ENCODE measurements at regions not wholly inside any gene's neighbourhood (a gene's known extent, or its start where the extent isn't known, plus 50 kb on each side); places are given as distances from the start of the nearest gene placed in this dataset.

- no peak overlapping the region for H3K4me3 ChIP-seq (ENCODE audit: low read length, poor library complexity, severe bottlenecking)
- no peaks in the 10 kb centered on the region for H3K79me2 ChIP-seq (ENCODE audit: insufficient read depth, low read length)
- H3K9me3 ChIP-seq (ENCODE audit: insufficient read depth, low read depth, low read length): no peaks in the 10 kb centered on the region
- H3K9ac ChIP-seq (ENCODE audit: low read depth, low read length, poor library complexity, severe bottlenecking): no peak overlapping the region
- no peak for TF ChIP-seq CTCF (conservative IDR thresholded peaks at IDR 0.05; ENCODE audit: low read length)
- no peak for TF ChIP-seq EZH2phosphoT487 (IDR thresholded peaks at IDR 0.05; ENCODE audit: borderline replicate concordance)
- no peak overlapping the region for H3K4me2 ChIP-seq (ENCODE audit: low read depth, low read length, poor library complexity, severe bottlenecking)
- no peaks in the 10 kb centered on the region for H3K36me3 ChIP-seq (ENCODE audit: insufficient read depth, low read length)
- no peak overlapping the region for H2AFZ ChIP-seq (ENCODE audit: low read length)
- no peaks in the 10 kb centered on the region for H4K20me1 ChIP-seq (ENCODE audit: insufficient read depth, low read length, poor library complexity, severe bottlenecking)
- no peaks in the 10 kb centered on the region for H3K4me1 ChIP-seq (ENCODE audit: insufficient read depth, low read length, poor library complexity, severe bottlenecking)
- no peaks in the 10 kb centered on the region for H3K27me3 ChIP-seq (ENCODE audit: insufficient read depth, low read length, poor library complexity, severe bottlenecking)
- H3K9me2 ChIP-seq (replicated peaks; ENCODE audit: low read depth, low read length): no peaks in the 10 kb centered on the region
- no peaks in the 10 kb centered on the region for H3F3A ChIP-seq (ENCODE audit: low read depth)
These were observed 1576.0 kb upstream of the DDX18 start for GRCh38 chr2:116238511-116238910.

GRCh38 chr2:116250376-116250775, 1564.1 kb upstream of the DDX18 start:
- no peak for TF ChIP-seq EZH2phosphoT487 (IDR thresholded peaks at IDR 0.05; ENCODE audit: borderline replicate concordance)
- TF ChIP-seq CTCF (conservative IDR thresholded peaks at IDR 0.05; ENCODE audit: low read length): no peak

GRCh38 chr2:116264872-116265271, 1549.6 kb upstream of the DDX18 start:
- H3K36me3 ChIP-seq (ENCODE audit: insufficient read depth, low read length): no peaks in the 10 kb centered on the region
- TF ChIP-seq CTCF (conservative IDR thresholded peaks at IDR 0.05; ENCODE audit: low read length): no peak
- no peak for TF ChIP-seq EZH2phosphoT487 (IDR thresholded peaks at IDR 0.05; ENCODE audit: borderline replicate concordance)
- peaks cover 6% of the 10 kb centered on the region; the same call in 1 of the 2 replicates for H3K9me3 ChIP-seq (ENCODE audit: insufficient read depth, low read depth, low read length)
- H4K20me1 ChIP-seq (ENCODE audit: insufficient read depth, low read length, poor library complexity, severe bottlenecking): no peaks in the 10 kb centered on the region
- H3K27me3 ChIP-seq (ENCODE audit: insufficient read depth, low read length, poor library complexity, severe bottlenecking): no peaks in the 10 kb centered on the region
- H3K4me2 ChIP-seq (ENCODE audit: low read depth, low read length, poor library complexity, severe bottlenecking): no peak overlapping the region
- H3F3A ChIP-seq (ENCODE audit: low read depth): no peaks in the 10 kb centered on the region
- H3K9me2 ChIP-seq (replicated peaks; ENCODE audit: low read depth, low read length): no peaks in the 10 kb centered on the region
- no peak overlapping the region for H3K9ac ChIP-seq (ENCODE audit: low read depth, low read length, poor library complexity, severe bottlenecking)
- no peaks in the 10 kb centered on the region for H3K79me2 ChIP-seq (ENCODE audit: insufficient read depth, low read length)
- H3K4me1 ChIP-seq (ENCODE audit: insufficient read depth, low read length, poor library complexity, severe bottlenecking): no peaks in the 10 kb centered on the region
- no peak overlapping the region for H2AFZ ChIP-seq (ENCODE audit: low read length)
- H3K4me3 ChIP-seq (ENCODE audit: low read length, poor library complexity, severe bottlenecking): no peak overlapping the region

More at GRCh38 chr2:116250376-116250775, 1564.1 kb upstream of the DDX18 start:
- H4K20me1 ChIP-seq (ENCODE audit: insufficient read depth, low read length, poor library complexity, severe bottlenecking): no peaks in the 10 kb centered on the region
- no peaks in the 10 kb centered on the region for H3K79me2 ChIP-seq (ENCODE audit: insufficient read depth, low read length)
- no peaks in the 10 kb centered on the region for H3K36me3 ChIP-seq (ENCODE audit: insufficient read depth, low read length)
- H3K27me3 ChIP-seq (ENCODE audit: insufficient read depth, low read length, poor library complexity, severe bottlenecking): no peaks in the 10 kb centered on the region
- H3K4me3 ChIP-seq (ENCODE audit: low read length, poor library complexity, severe bottlenecking): no peak overlapping the region
- H3K9me3 ChIP-seq (ENCODE audit: insufficient read depth, low read depth, low read length): no peaks in the 10 kb centered on the region; the same call in 1 of the 2 replicates
- H2AFZ ChIP-seq (ENCODE audit: low read length): no peak overlapping the region
- no peaks in the 10 kb centered on the region for H3K9me2 ChIP-seq (replicated peaks; ENCODE audit: low read depth, low read length)
- H3K4me1 ChIP-seq (ENCODE audit: insufficient read depth, low read length, poor library complexity, severe bottlenecking): no peaks in the 10 kb centered on the region
- no peak overlapping the region for H3K4me2 ChIP-seq (ENCODE audit: low read depth, low read length, poor library complexity, severe bottlenecking)
- H3K9ac ChIP-seq (ENCODE audit: low read depth, low read length, poor library complexity, severe bottlenecking): no peak overlapping the region
- no peaks in the 10 kb centered on the region for H3F3A ChIP-seq (ENCODE audit: low read depth)

All from Loucy (cell line).